Activated T-cell treated with anti-CD3 and anti-CD28 coated beads, Interleukin-2, amount 50 U/mL, for 4 hours (primary cell): ENCODE measurements at regions not wholly inside any gene's neighbourhood (a gene's known extent, or its start where the extent isn't known, plus 50 kb on each side); places are given as distances from the start of the nearest gene placed in this dataset.

Experiments
- ATAC-seq, 2 donors: fragments of 200-7000 bp; cut with Tn5 transposase; one replicate each; pipeline ENCODE4 v1.10.0; 2021
- DNase-seq: peaks from one replicate; pipeline ENCODE4 v3.0.0-alpha.2; 2020
- H3K27me3 Mint-ChIP-seq: one replicate; pipeline ENCODE4 v1.8.0; 2021; ENCODE audit warnings: low read depth, mixed read lengths
- H3K36me3 Mint-ChIP-seq: one replicate; pipeline ENCODE4 v1.8.0; 2022; ENCODE audit warnings: mixed read lengths; ENCODE audit not compliant: insufficient read depth
- H3K4me1 Mint-ChIP-seq: one replicate; pipeline ENCODE4 v1.8.0; 2021; ENCODE audit warnings: low read depth, mixed read lengths
- H3K4me3 Mint-ChIP-seq: one replicate; pipeline ENCODE4 v1.8.0; 2021; ENCODE audit warnings: mild to moderate bottlenecking, moderate library complexity, mixed read lengths
- H3K9me3 Mint-ChIP-seq: one replicate; pipeline ENCODE4 v1.8.0; 2021; ENCODE audit warnings: mixed read lengths

- ATAC-seq = no peak
- Mint-ChIP-seq H3K4me3 (no peak overlapping the region), H3K36me3 (no peaks in the 10 kb centered on the region), H3K4me1 (no peaks in the 10 kb centered on the region), H3K27me3 (peaks cover 2% of the 10 kb centered on the region), H3K9me3 (no peaks in the 10 kb centered on the region)
- no peak for DNase-seq
Observed at GRCh38 chr5:133890314-133890713, 78.1 kb downstream of the C5orf15 start.

- Mint-ChIP-seq H3K36me3 (no peaks in the 10 kb centered on the region), H3K9me3 (no peaks in the 10 kb centered on the region), H3K4me1 (no peaks in the 10 kb centered on the region), H3K4me3 (no peak overlapping the region), H3K27me3 (peaks cover 5% of the 10 kb centered on the region)
- ATAC-seq (no peak), DNase-seq (no peak)
Observed at GRCh38 chr5:133889271-133889905, 79.0 kb downstream of the C5orf15 start.

GRCh38 chr5:133888625-133888991 lies 79.8 kb downstream of the C5orf15 start:
- DNase-seq = no peak
- no peaks in the 10 kb centered on the region for H3K9me3 Mint-ChIP-seq
- no peak overlapping the region for H3K4me3 Mint-ChIP-seq
- H3K4me1 Mint-ChIP-seq = no peaks in the 10 kb centered on the region
- ATAC-seq = no peak
- peaks cover 5% of the 10 kb centered on the region for H3K27me3 Mint-ChIP-seq
- H3K36me3 Mint-ChIP-seq = no peaks in the 10 kb centered on the region

GRCh38 chr5:133885566-133885965 lies 82.9 kb downstream of the C5orf15 start:
- DNase-seq (no peak), ATAC-seq (no peak)
- no peaks in the 10 kb centered on the region for H3K4me1 Mint-ChIP-seq
- H3K4me3 Mint-ChIP-seq = no peak overlapping the region
- peaks cover 8% of the 10 kb centered on the region for H3K27me3 Mint-ChIP-seq
- no peaks in the 10 kb centered on the region for H3K9me3 Mint-ChIP-seq
- H3K36me3 Mint-ChIP-seq = no peaks in the 10 kb centered on the region

- H3K27me3 Mint-ChIP-seq = peaks cover 8% of the 10 kb centered on the region
Observed at GRCh38 chr5:133884569-133885311, 83.7 kb downstream of the C5orf15 start.

GRCh38 chr5:133883916-133884315 lies 84.5 kb downstream of the C5orf15 start:
- no peak for ATAC-seq
- H3K4me1 Mint-ChIP-seq = no peaks in the 10 kb centered on the region
- no peak for DNase-seq
- no peak overlapping the region for H3K4me3 Mint-ChIP-seq
- H3K27me3 Mint-ChIP-seq = peaks cover 8% of the 10 kb centered on the region
- no peaks in the 10 kb centered on the region for H3K36me3 Mint-ChIP-seq
- H3K9me3 Mint-ChIP-seq = no peaks in the 10 kb centered on the region

More at GRCh38 chr5:133884569-133885311, 83.7 kb downstream of the C5orf15 start:
- no peak for DNase-seq
- no peaks in the 10 kb centered on the region for H3K9me3 Mint-ChIP-seq
- no peak overlapping the region for H3K4me3 Mint-ChIP-seq
- H3K4me1 Mint-ChIP-seq = no peaks in the 10 kb centered on the region
- no peak for ATAC-seq
- no peaks in the 10 kb centered on the region for H3K36me3 Mint-ChIP-seq

- DNase-seq (no peak), ATAC-seq (no peak)
- no peaks in the 10 kb centered on the region for H3K36me3 Mint-ChIP-seq
- no peaks in the 10 kb centered on the region for H3K4me1 Mint-ChIP-seq
- no peaks in the 10 kb centered on the region for H3K9me3 Mint-ChIP-seq
- peaks cover 6% of the 10 kb centered on the region for H3K27me3 Mint-ChIP-seq
- no peak overlapping the region for H3K4me3 Mint-ChIP-seq
Observed at GRCh38 chr5:133882846-133883245, 85.6 kb downstream of the C5orf15 start.

- no peak overlapping the region for H3K4me3 Mint-ChIP-seq
- H3K4me1 Mint-ChIP-seq = no peaks in the 10 kb centered on the region
- H3K9me3 Mint-ChIP-seq = no peaks in the 10 kb centered on the region
- H3K36me3 Mint-ChIP-seq = no peaks in the 10 kb centered on the region
- DNase-seq (no peak), ATAC-seq (no peak)
- peaks cover 6% of the 10 kb centered on the region for H3K27me3 Mint-ChIP-seq
Observed at GRCh38 chr5:133882389-133882695, 86.1 kb downstream of the C5orf15 start.

- Mint-ChIP-seq H3K27me3 (peaks cover 6% of the 10 kb centered on the region), H3K9me3 (no peaks in the 10 kb centered on the region), H3K36me3 (no peaks in the 10 kb centered on the region), H3K4me1 (no peaks in the 10 kb centered on the region), H3K4me3 (no peak overlapping the region)
- no peak for ATAC-seq
- no peak for DNase-seq
Observed at GRCh38 chr5:133881576-133882388, 86.6 kb downstream of the C5orf15 start.

GRCh38 chr5:133878236-133878555 lies 90.2 kb downstream of the C5orf15 start:
- H3K36me3 Mint-ChIP-seq = no peaks in the 10 kb centered on the region
- H3K27me3 Mint-ChIP-seq = peaks cover 6% of the 10 kb centered on the region
- peaks cover 13% of the 10 kb centered on the region for H3K9me3 Mint-ChIP-seq
- H3K4me1 Mint-ChIP-seq = peaks cover 25% of the 10 kb centered on the region
- ATAC-seq = no peak
- DNase-seq = no peak
- H3K4me3 Mint-ChIP-seq = no peak overlapping the region

- DNase-seq (no peak), ATAC-seq (no peak)
- Mint-ChIP-seq H3K27me3 (peaks cover 6% of the 10 kb centered on the region), H3K4me3 (no peak overlapping the region), H3K9me3 (peaks cover 13% of the 10 kb centered on the region), H3K36me3 (no peaks in the 10 kb centered on the region), H3K4me1 (peaks cover 31% of the 10 kb centered on the region)
Observed at GRCh38 chr5:133877351-133878235, 90.8 kb downstream of the C5orf15 start.

GRCh38 chr5:133876266-133876665 lies 92.2 kb downstream of the C5orf15 start:
- Mint-ChIP-seq H3K4me3 (no peak overlapping the region), H3K9me3 (peaks cover 13% of the 10 kb centered on the region), H3K4me1 (peaks cover 38% of the 10 kb centered on the region), H3K27me3 (peaks cover 7% of the 10 kb centered on the region), H3K36me3 (no peaks in the 10 kb centered on the region)
- DNase-seq (no peak), ATAC-seq (no peak)

- peaks cover 13% of the 10 kb centered on the region for H3K9me3 Mint-ChIP-seq
- ATAC-seq = no peak
Observed at GRCh38 chr5:133875179-133875578, 93.2 kb downstream of the C5orf15 start.

GRCh38 chr5:133873449-133873848 lies 95.0 kb downstream of the C5orf15 start:
- Mint-ChIP-seq H3K36me3 (no peaks in the 10 kb centered on the region), H3K4me1 (peaks cover 48% of the 10 kb centered on the region), H3K27me3 (peaks cover 19% of the 10 kb centered on the region), H3K4me3 (no peak overlapping the region), H3K9me3 (peaks cover 13% of the 10 kb centered on the region)
- ATAC-seq (peak; percentile 10 to 19), DNase-seq (no peak)

More at GRCh38 chr5:133875179-133875578, 93.2 kb downstream of the C5orf15 start:
- no peak for DNase-seq
- Mint-ChIP-seq H3K36me3 (no peaks in the 10 kb centered on the region), H3K27me3 (peaks cover 12% of the 10 kb centered on the region), H3K4me1 (peaks cover 41% of the 10 kb centered on the region), H3K4me3 (no peak overlapping the region)
